ENCODE measurements at regions not wholly inside any gene's neighbourhood (a gene's known extent, or its start where the extent isn't known, plus 50 kb on each side); places are given as distances from the start of the nearest gene placed in this dataset.

- TF ChIP-seq POLR2A (IDR thresholded peaks at IDR 0.05): no peak
- TF ChIP-seq, protein P1, sequence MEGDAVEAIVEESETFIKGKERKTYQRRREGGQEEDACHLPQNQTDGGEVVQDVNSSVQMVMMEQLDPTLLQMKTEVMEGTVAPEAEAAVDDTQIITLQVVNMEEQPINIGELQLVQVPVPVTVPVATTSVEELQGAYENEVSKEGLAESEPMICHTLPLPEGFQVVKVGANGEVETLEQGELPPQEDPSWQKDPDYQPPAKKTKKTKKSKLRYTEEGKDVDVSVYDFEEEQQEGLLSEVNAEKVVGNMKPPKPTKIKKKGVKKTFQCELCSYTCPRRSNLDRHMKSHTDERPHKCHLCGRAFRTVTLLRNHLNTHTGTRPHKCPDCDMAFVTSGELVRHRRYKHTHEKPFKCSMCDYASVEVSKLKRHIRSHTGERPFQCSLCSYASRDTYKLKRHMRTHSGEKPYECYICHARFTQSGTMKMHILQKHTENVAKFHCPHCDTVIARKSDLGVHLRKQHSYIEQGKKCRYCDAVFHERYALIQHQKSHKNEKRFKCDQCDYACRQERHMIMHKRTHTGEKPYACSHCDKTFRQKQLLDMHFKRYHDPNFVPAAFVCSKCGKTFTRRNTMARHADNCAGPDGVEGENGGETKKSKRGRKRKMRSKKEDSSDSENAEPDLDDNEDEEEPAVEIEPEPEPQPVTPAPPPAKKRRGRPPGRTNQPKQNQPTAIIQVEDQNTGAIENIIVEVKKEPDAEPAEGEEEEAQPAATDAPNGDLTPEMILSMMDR (IDR thresholded peaks at IDR 0.05): no peak
Observed at GRCh38 chr15:79674124-79674465, 222.7 kb downstream of the MTHFS start.
